ENCODE measurements at regions not wholly inside any gene's neighbourhood (a gene's known extent, or its start where the extent isn't known, plus 50 kb on each side); places are given as distances from the start of the nearest gene placed in this dataset.

GRCh38 chr6:15131651-15132061 lies 114.2 kb upstream of the JARID2 start:
- Histone ChIP-seq H3K4me1 (ENCODE audit: control insufficient read depth in 1 of 2, insufficient read depth in 2 of 2, low read depth in 1 of 2, low read length in 1 of 2) (no peaks in the 10 kb centered on the region), H3K27me3 (ENCODE audit: insufficient read depth) (no peaks in the 10 kb centered on the region), H3K36me3 (replicated peaks in 1 of 2; ENCODE audit: control insufficient read depth in 1 of 2, insufficient read depth in 2 of 2, low read length in 1 of 2) (no peaks in the 10 kb centered on the region), H3F3A (replicated peaks; ENCODE audit: insufficient read depth) (no peaks in the 10 kb centered on the region), H2AFZ (ENCODE audit: low read depth) (no peak overlapping the region), H3K9ac (no peak overlapping the region), H3K79me2 (ENCODE audit: insufficient read depth) (no peaks in the 10 kb centered on the region), H3K27ac (ENCODE audit: low read depth in 2 of 2, low read length in 1 of 2) (no peak overlapping the region), H3K9me3 (no peaks in the 10 kb centered on the region), H3K4me2 (no peak overlapping the region), H4K20me1 (ENCODE audit: insufficient read depth) (no peaks in the 10 kb centered on the region), H3K4me3 (ENCODE audit: low read depth in 2 of 2, low read length in 1 of 2) (no peak overlapping the region), H3K9me2 (no peaks in the 10 kb centered on the region)
- POLR2A ChIA-PET = interaction anchor here (0.6 kb wide), 1 partner anchor 648 kb away, joined by 3 read pairs; no protein-coding TSS in a partner anchor
- TF ChIP-seq RAD21 (IDR thresholded peaks at IDR 0.05; ENCODE audit: low read length) = no peak
- TF ChIP-seq RXRA (IDR thresholded peaks at IDR 0.05; ENCODE audit: borderline replicate concordance, low read depth) = no peak
- no peak for TF ChIP-seq GABPA (IDR thresholded peaks at IDR 0.05; ENCODE audit: low read depth)
- TF ChIP-seq SMC3 (IDR thresholded peaks at IDR 0.05; ENCODE audit: low read depth, low read length) = no peak
- no peak for TF ChIP-seq MAX (IDR thresholded peaks at IDR 0.05; ENCODE audit: low read depth)
- no peak for TF ChIP-seq USF2 (IDR thresholded peaks at IDR 0.05; ENCODE audit: borderline replicate concordance, low read depth, low read length)
- TF ChIP-seq TCF12 (IDR thresholded peaks at IDR 0.05) = no peak
- TF ChIP-seq PBX3 (IDR thresholded peaks at IDR 0.05) = no peak
- no peak for TF ChIP-seq FOXM1 (IDR thresholded peaks at IDR 0.05; ENCODE audit: low read depth)
- no peak for TF ChIP-seq YY1 (IDR thresholded peaks at IDR 0.05; ENCODE audit: low read depth)
- TF ChIP-seq USF1 (IDR thresholded peaks at IDR 0.05; ENCODE audit: borderline replicate concordance, low read depth) = no peak
- no peak for TF ChIP-seq GATA2 (CRISPR knock-in tag; IDR thresholded peaks at IDR 0.05)
- 57% methylated on average over 6 of the region's 7 CpGs for WGBS (ENCODE audit: low lambda C conversion rate)
- CTCF ChIA-PET = no interaction called here
- DNase-seq = peak; percentile 12

- H3K27me3 ChIP-seq (ENCODE audit: insufficient read depth) = no peaks in the 10 kb centered on the region
- H3K9me2 ChIP-seq = no peaks in the 10 kb centered on the region
- no peaks in the 10 kb centered on the region for H3F3A ChIP-seq (replicated peaks; ENCODE audit: insufficient read depth)
- H3K4me2 ChIP-seq = no peak overlapping the region
- DNase-seq = no peak
- no peak overlapping the region for H2AFZ ChIP-seq (ENCODE audit: low read depth)
- CTCF ChIA-PET = no interaction called here
- no peak overlapping the region for H3K9ac ChIP-seq
- H3K4me3 ChIP-seq (ENCODE audit: low read depth in 2 of 2, low read length in 1 of 2) = no peak overlapping the region
- no peaks in the 10 kb centered on the region for H3K79me2 ChIP-seq (ENCODE audit: insufficient read depth)
- POLR2A ChIA-PET = no interaction called here
- H3K4me1 ChIP-seq (ENCODE audit: control insufficient read depth in 1 of 2, insufficient read depth in 2 of 2, low read depth in 1 of 2, low read length in 1 of 2) = no peaks in the 10 kb centered on the region
- TF ChIP-seq ZBTB33 (IDR thresholded peaks at IDR 0.05; ENCODE audit: borderline replicate concordance, low read depth) = no peak
- TF ChIP-seq TEAD4 (IDR thresholded peaks at IDR 0.05; ENCODE audit: borderline replicate concordance, insufficient read depth) = no peak
- TF ChIP-seq CHD2 (IDR thresholded peaks at IDR 0.05; ENCODE audit: low read length, partially characterized antibody) = no peak
- TF ChIP-seq RFX5 (IDR thresholded peaks at IDR 0.05; ENCODE audit: low read length) = no peak
- TF ChIP-seq JUND (IDR thresholded peaks at IDR 0.05) = no peak
- TF ChIP-seq NRF1 (IDR thresholded peaks at IDR 0.05; ENCODE audit: low read depth, low read length) = no peak
- no peak for TF ChIP-seq POLR2AphosphoS5 (IDR thresholded peaks at IDR 0.05; ENCODE audit: low read depth, low read length)
- TF ChIP-seq NFIC (IDR thresholded peaks at IDR 0.05; ENCODE audit: borderline replicate concordance) = no peak
- TF ChIP-seq REST (IDR thresholded peaks at IDR 0.05; ENCODE audit: low read depth, low read length) = no peak
- no peaks in the 10 kb centered on the region for H3K36me3 ChIP-seq (replicated peaks in 1 of 2; ENCODE audit: control insufficient read depth in 1 of 2, insufficient read depth in 2 of 2, low read length in 1 of 2)
- 40% methylated on average over 4 of the region's 4 CpGs for WGBS (ENCODE audit: low lambda C conversion rate)
- no peaks in the 10 kb centered on the region for H4K20me1 ChIP-seq (ENCODE audit: insufficient read depth)
- no peaks in the 10 kb centered on the region for H3K9me3 ChIP-seq
- H3K27ac ChIP-seq (ENCODE audit: low read depth in 2 of 2, low read length in 1 of 2) = no peak overlapping the region
These were observed 113.7 kb upstream of the JARID2 start for GRCh38 chr6:15132167-15132566.

Data from SK-N-SH (cell line).